NT2/D1 (cell line): ENCODE measurements at regions not wholly inside any gene's neighbourhood (a gene's known extent, or its start where the extent isn't known, plus 50 kb on each side); places are given as distances from the start of the nearest gene placed in this dataset.

Source experiments
- SUZ12 ChIP-seq: IDR thresholded peaks from 2 replicates; pipeline ENCODE4 v1.6.1; 2011; ENCODE audit not compliant: insufficient read length, insufficient read depth; ENCODE audit errors: extremely low read depth
- YY1 ChIP-seq: IDR thresholded peaks from 2 replicates; pipeline ENCODE4 v1.6.1; 2011; ENCODE audit not compliant: insufficient read length, insufficient read depth
- ZNF274 ChIP-seq: IDR thresholded peaks from 2 replicates; pipeline ENCODE4 v1.6.1; 2011; ENCODE audit warnings: mild to moderate bottlenecking, low read depth, low read length

GRCh38 chr6:12356983-12357972 lies 67.1 kb downstream of the EDN1 start:
- TF ChIP-seq ZNF274 (no peak), YY1 (no peak), SUZ12 (no peak)
